Activated T-cell treated with anti-CD3 and anti-CD28 coated beads, Interleukin-2, amount 50 U/mL, for 4 hours (primary cell): ENCODE measurements at regions not wholly inside any gene's neighbourhood (a gene's known extent, or its start where the extent isn't known, plus 50 kb on each side); places are given as distances from the start of the nearest gene placed in this dataset.

Experiments used
- ATAC-seq, 2 donors: fragments of 200-7000 bp; cut with Tn5 transposase; one replicate each; pipeline ENCODE4 v1.10.0; 2021
- DNase-seq: peaks from one replicate; pipeline ENCODE4 v3.0.0-alpha.2; 2020
- H3K27me3 Mint-ChIP-seq: one replicate; pipeline ENCODE4 v1.8.0; 2021; ENCODE audit warnings: low read depth, mixed read lengths
- H3K36me3 Mint-ChIP-seq: one replicate; pipeline ENCODE4 v1.8.0; 2022; ENCODE audit warnings: mixed read lengths; ENCODE audit not compliant: insufficient read depth
- H3K4me1 Mint-ChIP-seq: one replicate; pipeline ENCODE4 v1.8.0; 2021; ENCODE audit warnings: low read depth, mixed read lengths
- H3K4me3 Mint-ChIP-seq: one replicate; pipeline ENCODE4 v1.8.0; 2021; ENCODE audit warnings: mild to moderate bottlenecking, moderate library complexity, mixed read lengths
- H3K9me3 Mint-ChIP-seq: one replicate; pipeline ENCODE4 v1.8.0; 2021; ENCODE audit warnings: mixed read lengths

DNA sequence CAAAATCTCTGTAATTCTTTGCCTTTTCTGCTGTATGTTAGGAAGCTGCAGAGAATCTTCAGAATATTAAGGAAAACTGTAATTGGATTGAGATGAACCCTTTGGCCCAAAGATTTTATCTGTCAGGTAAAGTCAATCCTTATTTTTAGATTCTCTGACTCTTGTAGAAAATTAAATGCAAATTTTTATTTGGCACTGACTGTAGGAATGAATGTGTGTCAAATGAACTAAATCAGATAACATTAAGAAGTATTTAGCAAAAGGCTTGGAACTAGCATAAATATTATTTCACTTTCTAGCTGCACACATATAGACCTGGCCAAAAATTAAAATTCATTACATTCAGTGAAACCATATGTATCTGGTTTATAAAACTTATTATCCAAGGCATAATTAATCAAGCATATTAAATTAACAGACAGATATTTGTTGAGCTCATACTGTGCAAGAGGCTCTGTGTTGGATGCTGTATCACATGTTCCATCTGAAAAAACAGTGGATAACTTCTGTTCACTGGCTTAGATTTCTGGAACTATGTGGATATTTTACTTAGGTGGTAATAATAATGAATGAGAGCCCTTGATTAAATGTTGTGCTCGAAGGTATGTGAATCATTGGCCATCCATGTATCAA is 124.8 kb downstream of the HDGFL1 start:
- Mint-ChIP-seq H3K9me3 (peaks cover 7% of the 10 kb centered on the region), H3K4me3 (no peak overlapping the region), H3K4me1 (no peaks in the 10 kb centered on the region), H3K27me3 (no peaks in the 10 kb centered on the region), H3K36me3 (no peaks in the 10 kb centered on the region)
- ATAC-seq (no peak), DNase-seq (no peak)

- Mint-ChIP-seq H3K4me3 (no peak overlapping the region), H3K9me3 (peaks cover 3% of the 10 kb centered on the region), H3K27me3 (no peaks in the 10 kb centered on the region), H3K36me3 (no peaks in the 10 kb centered on the region), H3K4me1 (no peaks in the 10 kb centered on the region)
- ATAC-seq (no peak), DNase-seq (no peak)
Observed at GRCh38 chr6:22696481-22696880, 127.1 kb downstream of the HDGFL1 start.

GRCh38 chr6:22697306-22697705 is 127.9 kb downstream of the HDGFL1 start:
- no peak for ATAC-seq
- H3K36me3 Mint-ChIP-seq, result no peaks in the 10 kb centered on the region
- no peaks in the 10 kb centered on the region for H3K4me1 Mint-ChIP-seq
- H3K4me3 Mint-ChIP-seq, result no peak overlapping the region
- no peaks in the 10 kb centered on the region for H3K9me3 Mint-ChIP-seq
- no peaks in the 10 kb centered on the region for H3K27me3 Mint-ChIP-seq
- DNase-seq, result no peak

GRCh38 chr6:22699151-22699550 is 129.8 kb downstream of the HDGFL1 start:
- no peaks in the 10 kb centered on the region for H3K9me3 Mint-ChIP-seq
- H3K36me3 Mint-ChIP-seq, result no peaks in the 10 kb centered on the region
- DNase-seq, result no peak
- H3K4me1 Mint-ChIP-seq, result no peaks in the 10 kb centered on the region
- no peaks in the 10 kb centered on the region for H3K27me3 Mint-ChIP-seq
- no peak overlapping the region for H3K4me3 Mint-ChIP-seq
- ATAC-seq, result no peak

GRCh38 chr6:22706651-22707050 is 137.3 kb downstream of the HDGFL1 start:
- ATAC-seq (no peak), DNase-seq (no peak)
- H3K36me3 Mint-ChIP-seq, result no peaks in the 10 kb centered on the region
- H3K4me1 Mint-ChIP-seq, result no peaks in the 10 kb centered on the region
- H3K27me3 Mint-ChIP-seq, result no peaks in the 10 kb centered on the region
- no peaks in the 10 kb centered on the region for H3K9me3 Mint-ChIP-seq
- no peak overlapping the region for H3K4me3 Mint-ChIP-seq

- DNase-seq, result no peak
Observed at GRCh38 chr6:22708469-22708868, 139.1 kb downstream of the HDGFL1 start.

GRCh38 chr6:22709803-22710202 is 140.4 kb downstream of the HDGFL1 start:
- H3K9me3 Mint-ChIP-seq, result no peaks in the 10 kb centered on the region
- H3K4me3 Mint-ChIP-seq, result no peak overlapping the region
- H3K36me3 Mint-ChIP-seq, result no peaks in the 10 kb centered on the region
- no peaks in the 10 kb centered on the region for H3K4me1 Mint-ChIP-seq
- DNase-seq, result no peak
- no peak for ATAC-seq
- no peaks in the 10 kb centered on the region for H3K27me3 Mint-ChIP-seq

More at GRCh38 chr6:22708469-22708868, 139.1 kb downstream of the HDGFL1 start:
- Mint-ChIP-seq H3K9me3 (no peaks in the 10 kb centered on the region), H3K4me3 (no peak overlapping the region), H3K27me3 (no peaks in the 10 kb centered on the region), H3K4me1 (no peaks in the 10 kb centered on the region), H3K36me3 (no peaks in the 10 kb centered on the region)
- ATAC-seq, result no peak

GRCh38 chr6:22716721-22717120 is 147.4 kb downstream of the HDGFL1 start:
- no peaks in the 10 kb centered on the region for H3K36me3 Mint-ChIP-seq
- ATAC-seq (no peak), DNase-seq (no peak)
- no peaks in the 10 kb centered on the region for H3K4me1 Mint-ChIP-seq
- H3K4me3 Mint-ChIP-seq, result no peak overlapping the region
- H3K27me3 Mint-ChIP-seq, result no peaks in the 10 kb centered on the region
- no peaks in the 10 kb centered on the region for H3K9me3 Mint-ChIP-seq

DNA sequence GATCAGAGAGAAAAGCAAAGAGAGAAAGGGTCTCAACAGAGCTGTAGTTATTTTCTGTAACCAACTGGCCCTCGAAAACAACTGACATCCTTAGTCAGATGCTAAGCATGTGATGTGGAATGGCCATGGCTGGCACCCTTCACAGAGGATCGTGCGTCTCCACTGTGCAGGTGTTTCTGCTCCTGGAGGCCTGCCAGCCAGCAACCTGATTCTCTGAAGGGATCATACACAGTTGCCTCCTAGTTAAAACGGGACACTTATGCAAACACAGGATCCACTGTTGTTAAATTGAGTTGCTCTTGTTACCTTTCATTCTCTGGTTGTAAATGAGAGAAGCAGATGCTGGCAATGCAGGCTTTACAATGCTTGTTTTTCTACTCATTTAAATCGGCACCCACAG is 148.5 kb downstream of the HDGFL1 start:
- Mint-ChIP-seq H3K36me3 (no peaks in the 10 kb centered on the region), H3K27me3 (no peaks in the 10 kb centered on the region), H3K9me3 (peaks cover 7% of the 10 kb centered on the region), H3K4me3 (no peak overlapping the region), H3K4me1 (no peaks in the 10 kb centered on the region)
- ATAC-seq (no peak), DNase-seq (no peak)

- Mint-ChIP-seq H3K4me3 (no peak overlapping the region), H3K36me3 (no peaks in the 10 kb centered on the region), H3K9me3 (peaks cover 13% of the 10 kb centered on the region), H3K27me3 (no peaks in the 10 kb centered on the region), H3K4me1 (no peaks in the 10 kb centered on the region)
- no peak for DNase-seq
- ATAC-seq, result no peak
Observed at GRCh38 chr6:22722913-22723312, 153.5 kb downstream of the HDGFL1 start.

GRCh38 chr6:22726966-22727365 is 157.6 kb downstream of the HDGFL1 start:
- ATAC-seq, result no peak
- Mint-ChIP-seq H3K4me3 (no peak overlapping the region), H3K27me3 (no peaks in the 10 kb centered on the region), H3K36me3 (no peaks in the 10 kb centered on the region), H3K9me3 (peaks cover 11% of the 10 kb centered on the region), H3K4me1 (no peaks in the 10 kb centered on the region)
- DNase-seq, result no peak

DNA sequence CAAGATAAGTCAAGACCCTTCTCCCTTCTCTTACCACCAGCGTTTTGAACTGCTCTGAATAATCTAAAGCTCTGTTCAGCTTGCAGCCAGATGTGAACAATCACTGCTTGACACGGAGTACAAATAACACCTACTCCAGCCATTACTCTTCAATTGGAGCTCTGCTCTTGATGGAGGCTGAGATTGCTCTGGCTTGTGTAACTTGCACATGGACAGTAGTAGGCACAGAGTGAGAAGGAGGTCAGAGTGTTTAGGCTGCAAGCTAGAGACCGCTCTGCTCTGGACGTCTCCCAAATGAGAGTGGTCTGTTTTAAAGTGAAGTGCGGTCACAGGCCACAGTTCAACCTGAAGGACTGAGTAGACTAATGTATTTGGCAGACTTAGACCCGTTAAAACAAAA is 158.3 kb downstream of the HDGFL1 start:
- Mint-ChIP-seq H3K9me3 (peaks cover 7% of the 10 kb centered on the region), H3K4me1 (no peaks in the 10 kb centered on the region), H3K27me3 (no peaks in the 10 kb centered on the region), H3K36me3 (no peaks in the 10 kb centered on the region), H3K4me3 (no peak overlapping the region)
- DNase-seq (no peak), ATAC-seq (no peak)

DNA sequence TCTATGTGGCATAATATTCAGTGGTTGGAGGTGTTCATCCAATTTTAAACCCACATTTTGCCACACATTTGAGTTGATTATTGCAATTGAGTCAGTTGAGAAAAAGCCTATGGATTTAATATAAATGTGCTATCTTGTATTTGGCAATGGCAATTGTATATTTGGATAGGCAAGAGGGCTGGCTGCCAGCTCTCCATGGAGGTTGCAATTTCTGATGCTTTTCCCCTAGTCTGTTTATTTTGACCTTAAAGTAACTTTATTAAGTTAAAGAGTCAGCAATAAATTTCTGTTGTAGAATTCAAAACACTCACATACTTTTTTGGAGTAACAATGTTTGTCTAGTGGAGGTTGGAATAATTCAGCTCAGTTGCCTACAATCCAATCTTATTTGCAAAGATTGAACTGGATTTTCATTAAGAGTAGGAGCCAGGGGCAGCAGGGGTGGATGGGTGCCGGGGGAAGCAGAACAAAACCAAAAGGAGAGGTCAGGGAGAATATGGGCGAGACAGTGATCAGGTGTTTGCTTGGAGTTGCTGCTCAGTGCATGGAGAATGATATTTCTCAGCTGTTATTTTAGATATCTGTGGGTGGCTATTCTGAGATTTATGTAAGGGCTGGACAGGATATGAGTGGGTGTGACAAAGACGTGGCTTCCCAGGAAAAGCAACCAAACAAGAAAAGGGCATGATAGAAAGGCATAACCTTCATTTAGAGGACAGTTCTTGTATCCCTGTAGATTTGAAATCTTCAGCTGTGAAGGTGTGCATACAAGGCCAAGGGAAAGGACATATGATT is 163.0 kb downstream of the HDGFL1 start:
- Mint-ChIP-seq H3K4me3 (no peak overlapping the region), H3K27me3 (no peaks in the 10 kb centered on the region), H3K36me3 (no peaks in the 10 kb centered on the region), H3K4me1 (no peaks in the 10 kb centered on the region), H3K9me3 (peaks cover 5% of the 10 kb centered on the region)
- DNase-seq (no peak), ATAC-seq (no peak)

GRCh38 chr6:22736740-22737139 is 167.4 kb downstream of the HDGFL1 start:
- Mint-ChIP-seq H3K36me3 (no peaks in the 10 kb centered on the region), H3K4me1 (no peaks in the 10 kb centered on the region), H3K9me3 (peaks cover 5% of the 10 kb centered on the region), H3K4me3 (no peak overlapping the region), H3K27me3 (no peaks in the 10 kb centered on the region)
- no peak for DNase-seq
- ATAC-seq, result no peak

DNA sequence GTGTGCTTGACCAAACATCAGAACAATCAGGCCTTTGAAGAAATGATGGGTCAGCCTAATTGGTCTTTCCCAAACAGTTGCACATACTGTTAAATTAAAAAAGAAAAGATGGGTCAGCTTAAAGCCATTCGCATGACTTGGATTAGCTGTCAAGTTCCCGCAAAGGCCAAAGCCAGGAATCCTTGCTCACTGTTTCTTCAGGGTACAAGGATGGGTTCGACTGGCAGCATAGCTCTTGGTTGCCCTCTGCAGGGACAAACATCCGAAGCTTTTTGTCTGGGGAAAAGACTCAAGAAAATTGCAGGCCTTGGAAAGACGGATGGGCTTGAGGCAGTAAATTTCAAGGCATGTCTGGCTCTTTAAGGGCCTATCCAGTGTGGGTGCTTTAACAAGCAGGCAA is 168.0 kb downstream of the HDGFL1 start:
- DNase-seq, result no peak
- Mint-ChIP-seq H3K4me1 (no peaks in the 10 kb centered on the region), H3K4me3 (no peak overlapping the region), H3K9me3 (peaks cover 9% of the 10 kb centered on the region), H3K36me3 (no peaks in the 10 kb centered on the region), H3K27me3 (no peaks in the 10 kb centered on the region)
- ATAC-seq, result no peak
